DMS 273 treated with DMSO at 0.1 percent for 48 hours (cell line): ENCODE measurements at regions not wholly inside any gene's neighbourhood (a gene's known extent, or its start where the extent isn't known, plus 50 kb on each side); places are given as distances from the start of the nearest gene placed in this dataset.
"Not testable (repeated sequence)": the region's sequence is repeated elsewhere in the genome, so short reads cannot be mapped to it uniquely, and the experiment has no call there.

Source experiments
- DNase-seq: peaks from one replicate; lab custom pipeline; 2025; lab: John Stamatoyannopoulos, UW

DNA sequence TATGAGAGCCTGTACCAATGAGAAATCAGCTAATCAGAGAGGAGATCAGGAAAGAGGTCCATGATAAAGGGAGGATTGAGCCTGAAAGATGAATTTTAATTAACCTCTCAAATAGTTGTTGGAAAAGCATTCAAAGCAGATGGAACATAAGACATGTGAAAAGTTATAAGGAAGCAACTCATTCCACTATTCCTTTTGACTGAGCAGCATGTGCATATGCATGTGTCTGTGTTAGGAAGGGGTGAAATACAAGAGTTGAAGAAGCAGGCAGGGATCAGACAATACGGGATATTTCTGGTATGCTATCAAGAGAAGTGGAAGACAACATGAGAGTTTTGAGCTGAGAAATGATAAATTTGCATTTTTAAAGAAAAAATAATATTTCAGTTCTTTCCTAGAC is 624.8 kb upstream of the PTCHD4 start:
- no peak for DNase-seq

DNA sequence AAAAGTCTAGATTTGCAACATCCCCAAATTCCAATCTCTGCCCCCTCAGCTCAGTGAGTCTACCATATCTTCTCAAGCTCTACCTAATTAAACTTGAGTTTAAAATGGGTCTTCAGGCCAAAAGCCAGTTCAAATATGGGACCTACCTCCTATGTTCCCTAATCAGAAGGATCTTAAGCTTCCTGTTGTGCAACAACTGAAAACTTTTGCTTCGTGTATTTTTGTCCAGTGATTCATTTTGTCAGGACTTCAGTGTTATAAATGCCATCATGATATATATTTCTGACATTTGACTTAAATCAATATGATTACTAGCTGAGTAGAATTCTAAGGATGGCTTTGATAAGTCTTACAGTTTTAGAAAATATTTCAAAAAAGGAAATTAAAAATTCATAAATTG is 622.6 kb upstream of the PTCHD4 start:
- no peak for DNase-seq

DNA sequence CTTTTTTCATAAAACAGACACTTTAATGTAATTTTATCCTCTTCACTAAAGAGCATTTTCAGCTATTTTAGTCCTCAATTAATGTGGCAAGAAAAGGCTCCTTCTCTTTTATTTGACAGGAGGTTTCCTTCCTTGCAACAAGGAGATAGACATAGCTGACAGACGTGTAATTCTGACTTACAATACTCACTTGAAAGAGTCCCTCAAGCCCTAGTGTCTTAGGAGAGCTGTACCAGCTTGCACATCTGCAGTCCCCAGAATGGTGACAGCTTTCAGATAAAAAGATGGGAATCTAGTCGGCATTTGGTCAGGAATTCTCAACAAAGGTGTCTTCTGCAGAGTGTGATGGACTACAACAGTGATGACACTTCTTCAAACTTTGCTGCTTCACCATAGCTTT is 603.7 kb upstream of the PTCHD4 start:
- DNase-seq: no peak

GRCh38 chr6:48714250-48714649 is 603.3 kb upstream of the PTCHD4 start:
- no peak for DNase-seq

DNA sequence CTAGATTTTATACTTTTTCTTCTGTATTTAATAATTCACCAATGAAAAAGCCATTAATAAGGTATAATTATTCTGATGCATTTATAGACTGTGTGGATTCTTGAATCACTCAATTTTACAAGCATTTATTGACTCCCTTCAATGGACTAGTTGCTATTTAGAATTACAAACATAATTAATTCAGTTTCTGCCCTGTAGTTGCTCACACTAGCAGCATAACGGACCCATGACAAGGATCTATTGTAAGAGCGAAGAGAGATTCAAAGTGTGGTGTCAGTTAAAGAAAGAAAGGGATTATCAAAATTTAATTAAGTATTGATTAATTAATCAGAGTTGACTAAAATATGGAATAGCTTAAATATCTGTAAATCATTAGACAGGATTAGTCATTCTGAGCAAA is 602.6 kb upstream of the PTCHD4 start:
- DNase-seq: no peak

DNA sequence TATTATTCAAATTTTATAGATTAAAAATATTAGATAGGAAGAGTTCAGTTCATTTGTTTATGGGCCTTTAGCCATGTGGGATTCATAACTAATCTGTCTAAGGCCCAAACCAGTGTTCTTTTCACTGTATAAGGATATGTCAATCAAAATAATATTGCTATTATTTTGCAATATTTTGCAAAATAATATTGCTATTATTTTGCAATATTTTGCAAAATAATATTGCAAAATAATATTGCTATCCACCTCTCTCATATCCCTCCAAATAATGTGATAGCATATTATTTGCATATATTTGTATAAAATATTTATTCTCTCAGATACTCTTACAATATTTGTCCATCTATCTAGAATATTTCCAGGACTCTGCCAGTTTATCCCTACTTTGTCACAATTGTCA is 595.3 kb upstream of the PTCHD4 start:
- DNase-seq: no peak

- no peak for DNase-seq
Observed at GRCh38 chr6:48701572-48701971, 590.6 kb upstream of the PTCHD4 start.

- no peak for DNase-seq
Observed at GRCh38 chr6:48695872-48696271, 584.9 kb upstream of the PTCHD4 start.

DNA sequence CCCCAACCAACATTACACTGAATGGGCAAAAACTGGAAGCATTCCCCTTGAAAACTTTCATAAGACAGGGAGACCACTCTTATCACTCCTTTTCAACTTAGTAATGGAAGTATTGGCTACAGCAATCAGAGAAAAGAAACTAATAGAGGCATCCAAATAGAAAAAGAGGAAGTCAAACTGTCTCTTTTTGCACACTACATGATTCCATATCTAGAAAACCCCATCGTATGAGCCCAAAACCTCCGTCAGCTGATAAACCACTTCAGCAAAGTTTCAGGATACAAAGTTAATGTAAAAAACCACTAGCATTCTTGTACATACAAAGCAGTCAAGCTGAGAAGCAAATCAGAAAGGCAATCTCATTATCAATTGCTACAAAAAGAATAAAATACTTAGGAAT is 580.4 kb upstream of the PTCHD4 start:
- DNase-seq: no peak

DNA sequence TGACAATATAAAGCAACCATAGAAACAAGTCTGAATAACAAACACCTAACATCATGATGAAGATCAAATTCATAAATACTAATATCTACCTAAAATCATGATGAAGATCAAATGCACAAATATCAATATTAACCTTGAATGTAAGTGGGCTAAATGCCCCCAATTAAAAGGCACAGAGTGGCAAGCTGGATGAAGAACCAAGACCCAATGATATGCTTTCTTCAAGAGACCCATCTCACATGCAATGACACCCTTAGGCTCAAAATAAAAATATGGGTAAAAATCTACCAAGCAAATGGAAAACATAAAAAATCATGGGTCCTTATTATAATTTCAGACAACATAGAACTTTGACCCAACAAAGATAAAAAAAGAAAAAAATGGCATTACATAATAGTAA is 578.5 kb upstream of the PTCHD4 start:
- DNase-seq: no peak

- no peak for DNase-seq
Observed at GRCh38 chr6:48678390-48678789, 567.4 kb upstream of the PTCHD4 start.

- no peak for DNase-seq
Observed at GRCh38 chr6:48671505-48671904, 560.5 kb upstream of the PTCHD4 start.

DNA sequence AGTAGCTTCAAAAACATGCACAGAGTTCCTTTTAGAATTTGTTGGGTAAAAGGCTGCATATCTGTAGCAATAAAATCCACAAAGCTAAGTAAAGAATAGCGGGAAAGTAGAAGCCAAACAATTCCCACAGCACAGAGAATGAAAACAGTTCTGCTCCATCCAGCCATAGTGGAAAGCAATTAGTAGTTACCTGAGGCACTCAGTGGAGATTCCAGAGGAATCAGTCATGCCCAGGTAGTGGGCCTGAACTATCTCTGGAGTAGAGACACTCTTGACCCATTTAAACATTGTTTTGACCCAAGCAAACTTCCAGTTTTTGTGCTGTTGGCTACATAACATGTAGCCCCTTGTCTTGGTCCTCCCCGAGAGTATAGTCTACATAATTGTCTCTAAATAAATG is 559.5 kb upstream of the PTCHD4 start:
- no peak for DNase-seq

DNA sequence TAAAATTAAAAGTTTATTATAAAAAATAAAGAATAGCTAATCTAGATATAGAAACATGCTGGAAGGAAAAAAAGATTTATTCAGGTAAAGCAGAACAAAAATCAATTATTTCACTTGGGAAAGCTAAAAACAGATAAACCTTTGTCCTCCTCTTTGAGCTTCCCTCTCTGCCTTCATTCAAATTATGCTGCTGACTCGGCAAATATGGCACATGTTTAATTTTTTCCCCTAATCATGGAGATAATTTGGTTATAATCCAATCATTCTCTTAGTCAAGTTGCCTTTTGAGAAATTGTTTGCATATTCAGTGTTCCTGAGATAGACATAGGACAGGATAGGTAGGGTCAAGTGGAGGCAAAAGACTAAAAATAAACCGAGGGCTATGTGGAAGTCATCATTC is 556.8 kb upstream of the PTCHD4 start:
- DNase-seq: no peak

DNA sequence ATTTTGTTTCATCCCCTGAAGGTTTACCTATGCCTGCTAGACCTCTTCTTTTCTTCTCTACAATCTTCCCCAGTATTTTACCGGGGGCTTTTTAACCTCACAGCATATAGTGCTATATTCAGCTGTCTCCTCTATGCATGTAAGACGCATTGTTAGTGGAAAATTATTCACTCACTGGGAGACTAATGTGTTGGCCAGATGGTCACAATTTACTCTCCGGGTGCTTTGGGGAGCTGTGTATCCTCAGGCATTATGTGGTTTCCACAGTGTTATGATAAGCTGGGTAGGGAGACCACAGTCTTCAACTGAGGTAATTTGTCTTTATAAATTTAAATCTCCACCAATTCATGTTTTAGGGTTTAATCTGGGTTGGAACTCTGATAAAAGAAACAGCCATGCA is 553.8 kb upstream of the PTCHD4 start:
- no peak for DNase-seq

DNA sequence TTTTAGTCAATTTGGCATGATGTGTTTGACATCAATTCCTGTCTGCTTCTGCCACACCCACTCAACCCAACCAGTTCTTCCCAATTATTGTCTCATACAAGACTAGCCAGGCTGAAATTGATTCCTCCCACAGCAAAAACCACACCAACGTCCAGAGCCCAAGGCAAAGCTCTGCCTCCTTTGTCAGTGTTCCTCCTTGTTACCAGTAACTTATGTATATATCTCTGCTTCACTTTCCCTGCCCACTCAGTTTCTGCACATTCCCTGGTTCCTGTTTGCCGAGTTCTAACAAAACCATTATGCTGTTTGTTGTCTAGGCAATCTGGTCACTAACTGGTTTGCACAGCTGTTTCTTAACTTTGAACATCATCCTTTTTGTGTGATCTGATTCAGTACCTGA is 547.9 kb upstream of the PTCHD4 start:
- no peak for DNase-seq

- no peak for DNase-seq
Observed at GRCh38 chr6:48641544-48641943, 530.5 kb upstream of the PTCHD4 start.

DNA sequence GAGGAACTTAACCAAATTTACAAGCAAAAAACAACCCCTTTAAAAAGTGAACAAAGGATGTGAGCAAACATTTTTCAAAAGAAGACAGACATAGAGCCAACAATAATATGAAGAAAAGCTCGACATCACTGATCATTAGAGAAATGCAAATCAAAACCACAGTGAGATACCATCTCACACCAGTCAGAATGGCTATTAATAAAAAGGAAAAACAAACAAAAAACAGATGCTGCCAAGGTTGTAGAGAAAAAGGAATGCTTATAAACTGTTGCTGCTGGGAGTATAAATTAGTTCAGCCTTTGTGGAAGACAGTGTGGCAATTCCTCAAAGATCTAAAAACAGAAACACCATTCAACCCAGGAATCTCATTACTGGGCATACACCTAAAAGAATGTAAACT is 527.8 kb upstream of the PTCHD4 start:
- DNase-seq: not testable (repeated sequence)

- no peak for DNase-seq
Observed at GRCh38 chr6:48630511-48630910, 519.5 kb upstream of the PTCHD4 start.

DNA sequence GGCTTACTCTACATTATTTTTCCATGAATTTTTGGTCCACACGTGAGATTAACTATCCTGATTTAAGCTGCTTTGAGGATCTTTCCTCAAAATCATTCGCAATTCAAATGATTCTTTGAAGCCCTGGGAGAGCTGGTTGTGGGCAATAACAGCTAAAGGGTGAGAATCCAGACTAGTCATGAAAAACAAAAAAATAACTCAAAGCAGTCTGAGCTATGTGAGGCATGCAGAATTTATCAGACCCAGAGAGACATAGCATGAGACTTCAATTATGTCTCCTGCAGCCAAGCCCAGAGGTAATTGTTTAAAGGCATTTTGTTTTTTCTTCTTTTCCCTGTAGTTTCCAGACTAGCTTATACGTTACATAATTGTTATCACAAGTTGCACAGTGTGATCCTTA is 517.3 kb upstream of the PTCHD4 start:
- no peak for DNase-seq

- no peak for DNase-seq
Observed at GRCh38 chr6:48626421-48626820, 515.4 kb upstream of the PTCHD4 start.

DNA sequence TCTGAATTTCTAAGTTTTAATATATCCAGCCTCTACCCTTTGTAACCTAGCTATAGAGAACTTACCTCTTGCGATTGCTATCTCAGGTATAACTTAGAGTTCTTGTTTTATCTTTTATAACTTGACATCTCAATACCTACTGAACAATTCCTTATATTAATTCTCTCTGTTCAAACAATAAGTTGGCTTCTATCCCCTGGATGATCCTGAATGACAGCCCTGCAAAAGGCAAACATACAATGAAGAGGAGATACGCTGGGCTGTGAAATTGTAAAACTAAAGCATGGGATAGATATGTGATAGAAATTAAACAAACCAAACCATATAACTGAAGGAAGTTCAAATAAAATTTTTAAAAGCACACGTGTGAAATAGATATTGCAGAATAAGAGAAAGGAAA is 513.6 kb upstream of the PTCHD4 start:
- no peak for DNase-seq

DNA sequence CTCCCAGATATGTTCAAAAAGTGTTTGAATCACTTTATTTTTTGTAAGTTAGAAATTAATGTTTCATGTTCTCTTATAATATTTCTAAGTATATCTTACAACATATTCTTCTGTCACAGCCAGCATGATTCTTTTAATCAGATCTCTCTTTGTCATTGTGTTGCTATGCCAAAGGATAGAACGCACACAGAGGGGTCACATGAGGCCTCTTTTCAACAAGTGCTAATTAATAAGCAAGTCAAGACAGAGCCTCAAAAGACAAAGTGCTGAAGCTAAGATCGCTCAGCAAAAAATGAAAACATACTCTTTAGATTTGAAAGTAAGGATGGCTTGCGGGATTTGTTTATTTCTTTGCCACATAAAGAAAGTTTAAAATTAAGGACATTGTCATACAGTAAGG is 508.8 kb upstream of the PTCHD4 start:
- no peak for DNase-seq

DNA sequence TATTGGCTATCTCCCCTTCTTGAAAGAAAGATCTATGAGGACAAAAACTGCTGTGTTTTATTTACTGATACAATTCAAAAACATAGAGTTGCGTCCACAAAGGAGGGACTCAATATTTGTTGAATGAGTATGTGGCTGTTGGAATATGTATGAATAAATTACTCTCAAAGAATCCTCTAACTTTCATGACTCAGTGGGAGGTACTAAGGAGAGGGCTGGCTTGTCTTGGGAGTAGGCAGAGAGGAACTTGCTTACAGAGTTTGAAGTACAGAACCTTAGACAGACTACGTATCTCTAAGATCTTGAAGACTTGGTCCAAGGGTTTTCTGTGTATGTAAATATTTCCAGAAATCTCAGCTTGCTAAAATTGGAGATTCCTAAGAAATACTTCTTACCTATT is 504.0 kb upstream of the PTCHD4 start:
- DNase-seq: no peak

DNA sequence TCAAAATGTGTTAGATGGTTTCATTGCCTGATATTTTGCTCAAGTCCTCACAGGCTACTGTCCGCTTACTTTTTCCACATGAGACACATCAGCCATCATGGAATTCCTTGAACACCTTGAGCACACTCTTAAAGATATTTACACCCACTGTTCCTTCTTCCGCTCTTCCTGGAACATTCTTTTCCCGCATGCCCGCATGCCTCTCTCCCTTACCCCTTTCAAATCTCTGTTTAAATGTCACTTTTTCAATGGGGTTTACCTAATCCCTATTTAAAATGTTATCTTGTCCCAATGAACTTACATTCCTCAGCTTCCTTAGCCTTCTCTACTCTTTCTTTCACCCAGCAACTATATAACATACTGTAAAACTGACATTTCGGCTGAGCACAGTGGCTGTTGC is 503.3 kb upstream of the PTCHD4 start:
- DNase-seq: no peak
